NCI-H345 treated with DMSO at 0.1 percent for 48 hours (cell line): ENCODE measurements at regions not wholly inside any gene's neighbourhood (a gene's known extent, or its start where the extent isn't known, plus 50 kb on each side); places are given as distances from the start of the nearest gene placed in this dataset.

Source experiments
- DNase-seq: peaks from one replicate; lab custom pipeline; 2025; ENCODE audit not compliant: unreplicated experiment; lab: John Stamatoyannopoulos, UW

- no peak for DNase-seq
Observed at GRCh38 chrX:39460499-39460898, 637.3 kb downstream of the BCOR start.

DNA sequence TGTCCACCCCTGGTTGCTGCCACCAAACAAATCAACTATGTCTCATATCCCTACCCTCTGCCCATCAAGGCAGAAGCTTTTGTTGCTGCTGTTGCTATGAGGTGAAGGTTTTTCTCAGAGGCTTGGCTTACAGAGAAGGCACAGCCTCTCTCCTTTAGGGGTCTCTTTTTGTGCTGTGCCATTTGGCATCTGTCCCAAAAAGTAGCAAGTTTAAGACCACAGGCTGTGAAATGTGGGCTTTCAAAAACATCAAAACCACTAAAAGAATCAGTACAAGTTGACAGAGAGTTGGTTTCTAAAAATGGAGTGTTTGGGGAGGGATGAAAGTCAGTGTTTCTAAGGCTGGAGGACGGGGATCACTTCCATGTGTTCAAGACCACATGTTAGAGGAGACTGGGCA is 634.9 kb downstream of the BCOR start:
- no peak for DNase-seq

- DNase-seq, result no peak
Observed at GRCh38 chrX:39464253-39464652, 633.5 kb downstream of the BCOR start.

DNA sequence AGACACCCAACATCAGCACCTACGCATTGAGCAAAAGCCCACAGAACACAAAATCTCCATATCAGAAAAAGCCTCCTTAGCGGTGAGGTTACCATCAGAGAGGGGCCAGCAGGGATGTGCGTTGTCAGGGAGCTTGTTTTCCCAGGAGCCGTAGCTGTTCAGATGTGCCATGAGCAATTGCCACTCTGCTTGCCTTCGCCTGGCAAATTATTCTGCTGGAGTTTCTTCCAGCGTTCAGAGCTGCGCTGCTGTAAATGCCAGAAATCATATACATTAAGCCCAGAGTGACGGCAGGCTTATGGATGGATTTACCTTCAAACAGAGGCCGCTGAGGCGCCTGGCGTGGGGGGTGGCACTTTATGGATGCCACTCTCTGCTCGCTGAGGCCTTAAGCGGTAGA is 632.3 kb downstream of the BCOR start:
- no peak for DNase-seq

DNA sequence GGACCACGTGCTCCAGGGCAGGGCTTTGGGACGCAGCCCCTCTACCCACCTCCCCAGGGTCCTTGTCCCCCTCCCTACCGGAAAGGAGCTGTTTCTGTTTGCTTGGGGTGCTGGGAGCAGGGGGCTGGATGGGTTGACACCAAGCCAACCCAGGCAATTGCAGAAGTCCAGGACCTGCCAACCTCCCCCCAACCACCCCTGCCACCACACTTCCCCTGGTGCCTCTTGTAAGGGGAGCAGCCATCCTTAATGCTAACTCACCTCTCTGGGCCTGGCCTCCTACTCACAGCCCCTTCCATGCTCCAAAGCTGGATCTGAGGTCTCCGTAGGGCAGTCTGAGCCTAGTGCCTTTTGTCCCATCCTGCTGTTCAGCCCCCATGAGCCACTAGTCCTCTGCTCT is 631.9 kb downstream of the BCOR start:
- no peak for DNase-seq

DNA sequence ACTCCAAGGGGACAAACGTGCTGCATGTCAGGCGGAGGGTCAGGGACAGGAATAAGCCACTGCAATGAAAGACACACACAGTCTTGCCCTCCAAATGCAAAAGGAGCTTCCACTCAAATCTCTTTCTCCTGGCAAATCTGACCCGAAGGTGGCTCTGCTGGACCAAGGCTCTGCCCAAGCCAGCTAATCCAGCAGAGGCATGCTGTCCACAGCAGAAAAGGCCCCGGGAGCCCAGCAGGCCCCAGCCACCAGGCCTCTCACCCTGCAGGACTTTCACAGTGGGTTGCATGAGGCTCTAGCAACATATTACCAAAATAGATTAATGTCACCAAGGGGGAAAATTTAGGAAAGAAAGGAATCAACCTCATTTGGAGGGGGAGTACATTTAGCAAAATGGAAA is 628.6 kb downstream of the BCOR start:
- no peak for DNase-seq

- DNase-seq, result no peak
Observed at GRCh38 chrX:39470588-39471407, 627.0 kb downstream of the BCOR start.

DNA sequence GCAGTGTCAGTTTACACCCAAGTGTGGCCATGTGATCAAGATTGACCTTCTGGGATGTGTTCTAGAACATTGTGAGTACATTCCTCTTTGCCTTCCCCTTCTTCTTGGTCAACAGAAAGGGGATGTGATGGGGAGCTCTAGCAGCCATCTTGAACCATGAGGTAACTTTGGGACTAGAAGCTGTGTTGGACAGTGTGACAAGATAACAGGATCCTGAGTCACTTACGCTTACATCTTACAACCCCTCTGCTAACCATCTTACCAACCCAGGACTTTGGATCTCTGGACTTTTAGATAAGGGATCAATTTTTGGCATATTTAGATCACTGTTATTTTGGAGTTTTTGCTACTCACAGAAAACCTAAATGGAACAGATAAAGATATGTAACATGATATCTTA is 625.6 kb downstream of the BCOR start:
- no peak for DNase-seq

DNA sequence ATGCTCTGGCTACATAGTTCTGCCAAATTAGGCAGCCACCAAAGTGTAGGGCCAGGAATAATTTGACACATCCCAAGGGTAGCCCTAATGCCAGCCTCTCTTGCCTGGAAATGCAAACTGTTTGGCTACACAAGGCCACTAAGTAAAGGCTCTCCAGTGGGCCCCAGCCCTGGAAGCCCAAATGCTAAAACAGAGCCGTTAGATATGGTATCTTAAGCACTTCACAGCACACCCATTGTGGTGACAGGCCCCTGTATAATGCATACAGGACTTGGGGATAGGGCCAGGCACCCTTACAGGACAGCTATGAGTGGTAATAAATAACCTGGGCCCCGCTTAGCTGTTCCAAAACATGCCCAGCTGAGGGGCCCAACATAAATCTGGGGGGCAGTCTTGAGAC is 623.9 kb downstream of the BCOR start:
- no peak for DNase-seq

GRCh38 chrX:39475372-39475771 is 622.4 kb downstream of the BCOR start:
- DNase-seq, result no peak

GRCh38 chrX:39476604-39477021 is 621.1 kb downstream of the BCOR start:
- DNase-seq, result no peak

DNA sequence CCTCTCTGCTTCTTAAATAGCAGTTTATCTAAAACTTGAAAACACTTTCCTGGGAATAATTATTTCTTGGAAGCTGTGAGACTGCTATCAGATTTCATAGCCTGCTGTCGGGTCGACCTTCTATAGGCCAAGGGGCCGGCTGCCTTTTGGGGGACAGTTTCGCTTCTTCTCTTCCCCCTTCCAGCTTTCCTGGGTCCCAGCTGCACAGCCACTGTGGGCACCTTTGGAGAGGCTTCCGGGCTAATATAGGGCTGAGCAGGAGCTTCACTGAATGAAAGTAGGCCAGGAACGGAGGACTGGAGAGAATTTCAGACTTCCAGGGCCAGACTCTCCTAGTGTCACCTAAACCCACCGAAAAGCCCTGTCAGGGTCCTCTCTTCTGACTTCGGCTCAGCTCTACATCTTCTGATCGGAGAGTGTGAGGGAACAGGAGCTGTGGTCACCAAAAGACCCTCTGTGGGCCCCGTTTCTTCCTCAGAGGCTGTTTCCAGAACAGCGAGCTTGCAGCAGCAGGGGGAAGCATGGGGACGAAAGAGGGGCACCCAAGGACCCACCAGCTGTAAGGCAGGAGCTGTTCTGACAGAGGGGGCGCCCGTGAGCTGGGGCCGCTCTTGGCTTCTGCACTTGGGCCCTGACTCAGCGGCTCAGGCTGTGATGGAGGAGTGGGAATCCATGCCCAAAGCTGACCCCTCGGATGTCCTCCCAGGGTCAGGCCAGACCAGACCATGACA is 620.6 kb downstream of the BCOR start:
- DNase-seq, result no peak

DNA sequence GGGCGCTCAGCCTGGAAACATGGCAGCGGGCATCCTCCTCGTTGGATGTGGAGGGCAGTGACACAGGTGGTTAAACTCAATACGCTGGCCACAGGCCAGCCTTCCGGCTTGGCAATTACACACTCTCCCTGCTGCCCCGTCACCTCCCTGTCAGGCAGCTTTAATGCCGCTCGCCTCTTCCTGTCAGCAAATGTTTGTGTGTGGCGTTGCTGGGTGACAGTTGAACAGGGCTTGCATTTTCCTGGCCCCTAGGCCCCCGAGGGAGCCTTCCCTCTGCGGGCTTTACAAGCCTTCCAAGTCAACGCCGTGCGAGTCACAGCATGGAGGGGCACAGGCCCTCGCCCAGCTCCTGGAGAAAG is 620.0 kb downstream of the BCOR start:
- no peak for DNase-seq

- no peak for DNase-seq
Observed at GRCh38 chrX:39479856-39480255, 617.9 kb downstream of the BCOR start.

DNA sequence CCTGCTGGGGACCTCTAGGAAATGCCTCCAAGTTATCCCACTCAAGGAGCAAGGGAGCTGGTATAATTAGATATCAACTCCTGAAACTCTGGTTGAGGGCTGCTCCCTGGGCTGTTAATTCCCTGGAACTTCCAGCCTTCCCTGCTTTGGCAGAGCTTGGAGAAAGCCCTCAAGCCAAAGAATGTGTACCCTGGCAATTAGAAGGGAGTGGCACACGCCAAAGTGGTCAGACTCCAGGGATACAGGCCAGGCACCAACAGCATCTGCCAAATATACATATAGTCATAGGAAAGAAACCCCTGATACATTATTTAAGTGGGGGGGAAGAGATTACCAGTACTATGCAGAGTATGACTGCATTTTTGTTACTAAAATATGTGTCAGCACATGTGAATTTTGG is 616.8 kb downstream of the BCOR start:
- no peak for DNase-seq

GRCh38 chrX:39481621-39482020 is 616.1 kb downstream of the BCOR start:
- no peak for DNase-seq

DNA sequence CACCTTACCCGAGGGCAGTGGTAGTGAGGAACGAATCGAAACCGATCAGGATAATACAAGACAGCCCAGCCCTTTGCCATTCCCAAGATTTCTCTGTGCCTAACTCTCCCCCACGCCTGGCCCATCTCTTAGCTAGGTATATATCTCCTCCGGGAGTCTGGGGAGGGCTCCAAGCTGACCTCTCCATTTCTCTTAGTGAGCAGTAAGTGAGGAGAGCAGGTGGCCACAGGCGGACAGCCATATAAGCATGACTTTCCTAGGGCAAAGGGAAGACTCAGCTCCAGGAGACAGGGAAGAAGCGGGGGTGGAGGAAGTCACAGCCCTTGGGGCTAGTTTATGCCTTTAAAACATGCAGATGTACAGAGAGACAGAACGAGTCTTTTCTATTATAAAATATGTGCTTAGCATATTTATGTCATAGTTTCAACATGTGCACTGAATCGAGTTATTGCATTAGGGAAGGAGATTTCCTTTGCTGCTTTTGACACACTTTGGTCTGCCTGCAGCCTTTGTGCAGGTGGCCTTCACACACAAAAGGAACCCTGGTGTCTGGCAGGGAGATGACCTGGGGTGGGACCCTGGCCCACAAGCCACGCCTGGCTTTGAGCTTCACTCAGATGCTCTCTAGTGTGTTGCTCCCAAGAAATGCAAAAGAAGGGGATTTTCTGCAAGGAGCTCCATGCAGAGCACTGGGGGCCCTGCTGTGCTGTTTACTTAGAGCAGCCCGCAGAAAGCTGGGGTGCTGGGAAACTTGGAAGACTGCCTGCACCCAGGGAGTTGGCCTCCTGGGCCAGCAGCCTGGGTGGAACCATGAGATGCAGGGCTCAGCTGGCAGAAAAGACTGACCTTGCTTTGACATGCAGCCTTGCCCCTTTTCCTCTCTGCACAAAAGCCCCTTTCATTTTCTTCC is 613.3 kb downstream of the BCOR start:
- DNase-seq, result no peak

GRCh38 chrX:39487166-39487968 is 610.4 kb downstream of the BCOR start:
- DNase-seq, result no peak

DNA sequence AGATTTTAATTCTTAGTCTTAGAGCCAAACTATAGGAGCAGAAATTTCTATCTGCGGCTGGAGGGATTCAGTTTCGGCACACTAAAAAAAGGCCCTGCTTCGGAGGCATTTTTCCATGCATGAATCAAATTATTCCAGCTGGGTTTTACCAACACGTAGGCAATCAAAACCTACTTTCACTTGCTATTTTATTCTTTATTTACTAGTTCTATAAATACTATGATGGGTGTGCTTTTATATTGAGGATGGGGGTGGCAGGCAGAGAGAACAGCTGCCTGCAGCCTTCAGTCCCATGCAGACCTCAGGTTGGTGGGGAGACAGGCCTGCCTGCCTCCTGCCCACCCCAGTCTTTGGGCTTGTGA is 609.8 kb downstream of the BCOR start:
- no peak for DNase-seq

- DNase-seq, result no peak
Observed at GRCh38 chrX:39491548-39492297, 606.0 kb downstream of the BCOR start.
